Astrocyte of the spinal cord (primary cell): ENCODE measurements at regions not wholly inside any gene's neighbourhood (a gene's known extent, or its start where the extent isn't known, plus 50 kb on each side); places are given as distances from the start of the nearest gene placed in this dataset.

Experiments used
- DNase-seq: peaks from one replicate; pipeline ENCODE4 v3.0.0; 2011; ENCODE audit warnings: low read depth, low spot score
- H3K4me3 ChIP-seq: 2 replicates; pipeline ENCODE4 v1.5.1; 2011; ENCODE audit warnings: low read depth, mild to moderate bottlenecking, low read length, moderate library complexity
- CTCF ChIP-seq: IDR thresholded peaks from 2 replicates; pipeline ENCODE4 v1.5.1; 2012; ENCODE audit warnings: low read depth, mild to moderate bottlenecking, low read length, inconsistent platforms
- in situ Hi-C: cut with HindIII; loops from 2 replicates; pipeline ENCODE4 v1.10.0; 2017; ENCODE audit warnings: low sequenced_read_pairs

DNA sequence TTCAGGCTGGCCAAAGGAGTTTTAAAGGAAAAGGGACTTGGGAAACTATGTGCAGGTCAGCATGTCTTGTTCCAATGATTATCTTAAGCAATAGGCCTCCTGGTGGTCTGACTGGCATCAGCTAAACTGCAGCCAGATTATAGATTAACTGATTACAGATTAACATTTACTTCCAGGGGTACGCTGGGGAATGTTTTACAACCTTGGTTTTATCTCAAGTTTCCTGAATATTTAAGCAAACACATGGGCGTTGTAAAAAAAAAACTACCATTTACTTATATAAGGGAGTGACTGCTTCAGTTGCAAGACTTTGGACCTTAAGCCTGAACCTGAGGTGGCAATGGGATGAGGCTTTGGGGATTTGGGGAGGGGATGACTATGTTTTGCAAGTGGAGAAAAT lies 600.6 kb upstream of the B3GALT2 start:
- DNase-seq, result no peak
- TF ChIP-seq CTCF, result no peak
- no peak overlapping the region for H3K4me3 ChIP-seq
- in situ Hi-C loops, result no loop called here

DNA sequence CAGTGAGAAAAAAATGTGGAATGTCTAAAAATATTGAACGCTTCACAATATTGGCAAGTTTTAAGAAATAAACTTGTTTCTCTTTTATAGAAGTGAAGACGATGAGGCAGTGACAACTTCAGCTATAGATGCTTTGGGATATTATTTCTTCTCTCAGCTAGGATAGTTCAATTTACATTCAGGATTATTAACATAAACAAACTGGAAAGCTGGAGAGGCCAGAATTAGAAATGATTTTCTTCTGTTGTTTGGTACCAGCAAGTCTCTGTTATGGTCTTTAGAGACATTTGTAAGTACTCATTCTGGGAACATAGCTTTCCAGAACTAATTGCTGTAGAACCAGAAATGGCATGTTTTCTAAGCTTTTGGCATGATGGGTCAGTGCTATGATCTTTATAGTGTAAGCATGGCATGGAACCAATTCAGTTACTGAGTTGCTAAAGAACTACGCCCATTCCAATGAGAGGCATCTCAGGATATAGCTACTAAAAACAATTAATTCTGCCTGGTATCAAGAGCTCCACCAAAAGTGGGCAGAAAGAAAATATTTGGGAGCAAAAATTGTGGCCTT lies 599.5 kb upstream of the B3GALT2 start:
- H3K4me3 ChIP-seq, result no peak overlapping the region
- in situ Hi-C loops, result no loop called here
- TF ChIP-seq CTCF, result no peak
- DNase-seq, result no peak

DNA sequence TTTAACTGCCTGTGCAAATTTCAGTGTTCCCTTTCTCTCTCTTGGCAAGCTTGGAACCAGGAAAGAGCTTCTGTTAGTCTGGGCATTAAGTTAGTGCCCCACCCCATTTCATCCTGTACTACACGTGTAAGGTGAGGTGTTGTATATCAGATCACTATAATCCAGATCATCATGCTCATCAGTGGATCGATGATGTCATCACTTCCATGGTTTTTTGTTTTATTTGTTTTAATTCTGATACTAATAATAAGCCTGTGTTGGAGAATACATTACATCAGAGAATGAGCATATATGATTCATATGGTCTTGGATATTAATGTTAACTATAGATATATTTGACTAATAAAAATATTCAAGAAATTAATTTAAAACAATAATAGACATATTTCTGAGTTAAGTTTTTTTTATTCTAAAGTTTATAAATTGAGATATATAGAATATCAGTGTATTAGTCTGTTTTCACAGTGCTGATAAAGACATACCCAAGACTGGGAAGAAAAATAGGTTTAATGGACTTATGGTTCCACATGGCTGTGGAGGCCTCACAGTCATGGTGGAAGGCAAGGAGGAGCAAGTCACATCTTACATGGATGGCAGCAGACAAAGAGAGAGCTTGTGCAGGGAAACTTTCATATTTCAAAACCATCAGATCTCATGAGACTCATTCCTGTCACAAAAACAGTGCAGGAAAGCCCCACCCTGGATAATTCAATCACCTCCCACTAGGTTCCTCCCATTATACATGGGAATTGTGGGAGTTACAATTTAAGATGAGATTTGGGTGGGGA lies 588.3 kb upstream of the B3GALT2 start:
- no peak for DNase-seq
- no peak for TF ChIP-seq CTCF
- in situ Hi-C loops, result no loop called here
- H3K4me3 ChIP-seq, result no peak overlapping the region

DNA sequence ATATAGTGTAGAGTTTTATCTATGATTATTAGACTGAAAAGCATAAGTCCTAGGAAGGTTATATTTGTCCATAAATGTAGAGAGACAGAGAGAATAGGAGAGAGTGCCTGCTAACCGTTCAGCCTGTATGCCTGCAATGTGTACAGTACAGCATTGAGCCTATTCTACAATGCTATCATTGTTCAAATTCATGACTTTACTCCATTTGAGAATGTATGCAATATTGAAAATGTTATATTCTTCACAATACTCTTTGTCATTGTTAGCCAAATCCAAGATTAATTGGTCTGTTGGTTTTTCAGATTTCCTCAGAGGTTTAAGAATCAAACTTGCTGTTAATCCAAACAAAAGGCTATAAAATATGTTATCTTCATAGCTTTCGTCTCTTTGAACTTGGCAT lies 585.2 kb upstream of the B3GALT2 start:
- H3K4me3 ChIP-seq, result no peak overlapping the region
- in situ Hi-C loops, result no loop called here

DNA sequence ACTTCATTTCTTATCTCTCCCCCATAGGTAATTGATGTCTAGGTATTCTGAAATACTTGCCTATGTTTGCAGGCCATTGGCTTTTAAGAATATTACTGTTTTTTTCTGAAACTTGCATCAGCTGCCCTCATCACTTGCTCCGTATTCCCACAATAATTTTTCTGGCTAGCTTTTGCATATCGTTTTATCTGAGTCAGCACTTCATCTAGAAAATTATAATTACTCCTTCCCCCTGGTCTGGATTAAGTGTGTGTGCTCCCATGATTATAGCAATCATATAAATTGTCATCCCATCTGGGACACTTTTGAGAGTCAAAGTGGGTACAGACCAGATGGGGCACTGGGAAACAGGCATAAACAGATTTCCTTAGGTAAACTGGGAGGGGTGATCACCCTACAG lies 583.2 kb upstream of the B3GALT2 start:
- no peak overlapping the region for H3K4me3 ChIP-seq
- no peak for TF ChIP-seq CTCF
- in situ Hi-C loops, result no loop called here
- no peak for DNase-seq

More for the DNA sequence above, 585.2 kb upstream of the B3GALT2 start:
- no peak for TF ChIP-seq CTCF
- no peak for DNase-seq

DNA sequence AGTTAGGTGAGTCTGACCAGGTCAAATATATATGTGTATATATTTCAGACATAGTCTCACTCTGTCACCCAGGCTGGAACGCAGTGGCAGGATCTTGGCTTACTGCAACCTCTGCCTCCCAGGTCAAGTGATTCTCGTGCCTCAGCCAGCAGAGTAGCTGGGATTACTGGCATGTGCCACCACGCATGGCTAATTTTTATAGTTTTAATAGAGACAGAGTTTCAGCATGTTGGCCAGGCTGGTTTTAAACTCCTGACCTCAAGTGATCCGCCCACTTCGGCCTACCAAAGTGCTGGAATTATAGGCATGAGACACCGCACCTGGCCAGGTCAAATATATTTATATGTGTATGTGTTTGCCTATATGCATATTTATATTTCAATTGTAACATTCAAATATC lies 581.5 kb upstream of the B3GALT2 start:
- DNase-seq, result no peak
- in situ Hi-C loops, result no loop called here
- no peak overlapping the region for H3K4me3 ChIP-seq
- no peak for TF ChIP-seq CTCF
